Glomerular visceral epithelial cell (primary cell): ENCODE measurements at regions not wholly inside any gene's neighbourhood (a gene's known extent, or its start where the extent isn't known, plus 50 kb on each side); places are given as distances from the start of the nearest gene placed in this dataset.

Experiments
- DNase-seq: peaks from one replicate; pipeline ENCODE4 v3.0.0-alpha.2; 2016; ENCODE audit errors: extremely low spot score

- peak; percentile 28 for DNase-seq
Observed at GRCh38 chr18:68104036-68104435, 587.5 kb upstream of the DSEL start.

GRCh38 chr18:68103561-68103960 lies 587.0 kb upstream of the DSEL start:
- no peak for DNase-seq

GRCh38 chr18:68102117-68102516 lies 585.6 kb upstream of the DSEL start:
- no peak for DNase-seq

- no peak for DNase-seq
Observed at GRCh38 chr18:68098655-68099054, 582.1 kb upstream of the DSEL start.

- no peak for DNase-seq
Observed at GRCh38 chr18:68086481-68086880, 570.0 kb upstream of the DSEL start.

GRCh38 chr18:68085251-68085650 lies 568.7 kb upstream of the DSEL start:
- DNase-seq = no peak

- DNase-seq = no peak
Observed at GRCh38 chr18:68083776-68084175, 567.3 kb upstream of the DSEL start.

- peak; percentile 33 for DNase-seq
Observed at GRCh38 chr18:68083131-68083530, 566.6 kb upstream of the DSEL start.

- DNase-seq = no peak
Observed at GRCh38 chr18:68072744-68073143, 556.2 kb upstream of the DSEL start.

GRCh38 chr18:68060871-68061270 lies 544.4 kb upstream of the DSEL start:
- no peak for DNase-seq

GRCh38 chr18:68056936-68057335 lies 540.4 kb upstream of the DSEL start:
- no peak for DNase-seq

- DNase-seq = no peak
Observed at GRCh38 chr18:68054669-68055068, 538.1 kb upstream of the DSEL start.

- no peak for DNase-seq
Observed at GRCh38 chr18:68053290-68053689, 536.8 kb upstream of the DSEL start.

- no peak for DNase-seq
Observed at GRCh38 chr18:68041327-68041726, 524.8 kb upstream of the DSEL start.

- DNase-seq = no peak
Observed at GRCh38 chr18:68040198-68040597, 523.7 kb upstream of the DSEL start.

- DNase-seq = no peak
Observed at GRCh38 chr18:68035774-68036522, 519.4 kb upstream of the DSEL start.

GRCh38 chr18:68034296-68034695 lies 517.8 kb upstream of the DSEL start:
- no peak for DNase-seq

GRCh38 chr18:68033466-68033865 lies 516.9 kb upstream of the DSEL start:
- DNase-seq = no peak

- no peak for DNase-seq
Observed at GRCh38 chr18:68024716-68025115, 508.2 kb upstream of the DSEL start.

- DNase-seq = no peak
Observed at GRCh38 chr18:68017385-68017784, 500.9 kb upstream of the DSEL start.

GRCh38 chr18:67997496-67997895 lies 481.0 kb upstream of the DSEL start:
- no peak for DNase-seq

- DNase-seq = no peak
Observed at GRCh38 chr18:67995769-67996168, 479.2 kb upstream of the DSEL start.

- DNase-seq = no peak
Observed at GRCh38 chr18:67980241-67980640, 463.7 kb upstream of the DSEL start.

GRCh38 chr18:67977067-67977616 lies 460.6 kb upstream of the DSEL start:
- no peak for DNase-seq
